22Rv1 (cell line): ENCODE measurements at regions not wholly inside any gene's neighbourhood (a gene's known extent, or its start where the extent isn't known, plus 50 kb on each side); places are given as distances from the start of the nearest gene placed in this dataset.
"Not testable (repeated sequence)": the region's sequence is repeated elsewhere in the genome, so short reads cannot be mapped to it uniquely, and the experiment has no call there.

Source experiments
- H3K27ac ChIP-seq: fragments of 450-650 bp; 2 replicates; pipeline ENCODE4 v1.5.1; 2017
- ZFX ChIP-seq: fragments of 450-650 bp; IDR thresholded peaks from 2 replicates; pipeline ENCODE4 v1.6.1; 2017; ENCODE audit warnings: antibody characterized with exemption, borderline replicate concordance
- TF ChIP-seq, protein P1 (sequence below): fragments of 450-650 bp; IDR thresholded peaks from 2 replicates; pipeline ENCODE4 v1.5.1; 2017; ENCODE audit warnings: mild to moderate bottlenecking

DNA sequence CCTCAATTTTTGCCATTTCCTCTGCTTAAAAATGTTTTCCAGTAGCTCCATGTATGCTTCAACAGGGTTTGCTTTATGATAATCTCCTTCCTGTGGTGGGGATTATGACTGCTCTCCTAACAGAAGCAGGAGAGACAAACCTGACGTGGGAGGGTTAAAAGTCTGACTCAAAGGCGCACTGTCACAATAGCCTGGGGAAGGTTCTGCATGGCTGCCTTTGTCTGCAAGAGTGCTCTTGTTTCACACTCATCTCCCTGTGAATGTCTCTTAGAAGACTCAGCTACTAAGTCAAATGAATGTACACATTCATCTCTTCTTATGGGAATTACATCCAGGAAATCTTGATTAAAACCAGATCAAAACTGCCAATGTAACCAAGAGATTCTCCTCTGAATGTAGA is 90.9 kb upstream of the MTAP start:
- TF ChIP-seq, protein P1, sequence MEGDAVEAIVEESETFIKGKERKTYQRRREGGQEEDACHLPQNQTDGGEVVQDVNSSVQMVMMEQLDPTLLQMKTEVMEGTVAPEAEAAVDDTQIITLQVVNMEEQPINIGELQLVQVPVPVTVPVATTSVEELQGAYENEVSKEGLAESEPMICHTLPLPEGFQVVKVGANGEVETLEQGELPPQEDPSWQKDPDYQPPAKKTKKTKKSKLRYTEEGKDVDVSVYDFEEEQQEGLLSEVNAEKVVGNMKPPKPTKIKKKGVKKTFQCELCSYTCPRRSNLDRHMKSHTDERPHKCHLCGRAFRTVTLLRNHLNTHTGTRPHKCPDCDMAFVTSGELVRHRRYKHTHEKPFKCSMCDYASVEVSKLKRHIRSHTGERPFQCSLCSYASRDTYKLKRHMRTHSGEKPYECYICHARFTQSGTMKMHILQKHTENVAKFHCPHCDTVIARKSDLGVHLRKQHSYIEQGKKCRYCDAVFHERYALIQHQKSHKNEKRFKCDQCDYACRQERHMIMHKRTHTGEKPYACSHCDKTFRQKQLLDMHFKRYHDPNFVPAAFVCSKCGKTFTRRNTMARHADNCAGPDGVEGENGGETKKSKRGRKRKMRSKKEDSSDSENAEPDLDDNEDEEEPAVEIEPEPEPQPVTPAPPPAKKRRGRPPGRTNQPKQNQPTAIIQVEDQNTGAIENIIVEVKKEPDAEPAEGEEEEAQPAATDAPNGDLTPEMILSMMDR = no peak
- no peak for TF ChIP-seq ZFX
- H3K27ac ChIP-seq = no peak overlapping the region

DNA sequence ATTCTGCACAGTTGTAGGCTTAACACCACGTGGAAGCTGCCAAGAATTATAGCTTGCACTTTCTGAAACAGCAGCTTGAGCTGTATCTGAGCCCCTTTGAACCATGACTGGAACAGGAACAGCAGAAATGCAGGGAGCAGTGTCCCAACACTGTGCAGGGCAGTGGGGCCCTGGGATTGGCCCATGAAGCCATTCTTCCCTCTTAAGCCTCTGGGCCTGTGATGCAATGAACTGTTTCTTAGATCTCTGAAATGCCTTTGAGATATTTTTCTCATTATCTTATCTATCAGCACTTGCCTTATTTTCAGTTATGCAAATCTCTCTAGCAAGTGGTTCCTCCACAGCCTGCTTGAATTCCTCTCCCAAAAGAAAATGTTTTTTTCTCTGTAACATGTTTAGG is 87.0 kb upstream of the MTAP start:
- no peak overlapping the region for H3K27ac ChIP-seq
- TF ChIP-seq ZFX = no peak
- TF ChIP-seq, protein P1 = no peak

DNA sequence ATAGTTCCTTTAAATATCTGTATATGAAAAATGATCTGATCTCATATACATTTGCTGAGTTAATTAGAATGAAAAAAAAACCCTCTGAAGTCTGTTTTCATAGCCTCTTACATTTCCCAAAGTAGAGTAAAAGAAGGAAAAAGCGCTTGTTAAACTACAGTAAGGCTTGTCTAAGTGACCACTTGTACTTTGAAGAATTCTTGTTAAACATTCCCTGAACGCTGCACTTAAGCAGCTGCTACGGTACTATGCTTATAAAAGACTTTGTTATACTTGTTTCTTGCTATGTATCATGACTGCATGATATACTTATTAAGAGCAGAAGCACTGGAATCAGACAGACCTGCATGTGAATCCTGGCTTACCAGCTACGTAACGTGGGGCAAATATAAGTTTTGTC is 81.7 kb upstream of the MTAP start:
- no peak overlapping the region for H3K27ac ChIP-seq
- TF ChIP-seq ZFX = no peak
- TF ChIP-seq, protein P1 = no peak

DNA sequence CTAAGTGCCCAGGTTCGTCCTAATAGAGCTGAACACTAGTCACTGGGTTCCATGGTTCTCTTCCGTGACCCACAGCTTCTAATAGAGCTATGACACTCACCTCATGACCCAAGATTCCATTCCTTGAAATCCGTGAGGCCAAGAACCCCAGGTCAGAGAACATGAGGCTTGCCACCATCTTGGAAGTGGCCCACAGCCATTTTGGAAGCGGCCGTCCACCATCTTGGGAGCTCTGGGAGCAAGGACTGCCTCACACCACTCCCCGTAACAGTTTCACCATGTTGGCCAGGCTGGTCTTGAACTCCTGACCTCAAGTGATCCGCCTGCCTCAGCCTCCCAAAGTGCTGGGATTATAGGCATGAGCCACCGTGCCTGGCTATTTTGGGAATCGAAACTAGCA is 75.0 kb upstream of the MTAP start:
- H3K27ac ChIP-seq = not testable (repeated sequence)

DNA sequence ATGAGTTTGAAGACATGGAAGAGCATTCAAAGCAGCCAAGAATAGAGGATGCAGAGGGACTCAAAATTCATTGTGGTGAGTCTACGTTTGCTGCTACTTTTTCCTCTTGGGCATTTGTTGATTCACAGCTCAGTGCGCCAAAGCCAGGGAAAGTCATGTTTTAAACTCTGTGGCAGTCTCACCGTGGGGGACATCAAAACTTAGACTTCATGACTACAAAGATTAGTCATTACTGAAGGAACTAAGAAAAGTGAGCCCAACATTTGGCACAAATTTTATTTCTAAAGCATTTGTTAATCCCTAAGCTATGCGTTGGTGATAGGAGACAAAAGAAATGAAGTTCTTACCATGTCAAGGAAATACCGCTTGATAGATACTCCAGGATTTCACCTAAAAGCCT is 73.7 kb upstream of the MTAP start:
- TF ChIP-seq, protein P1 = no peak
- no peak for TF ChIP-seq ZFX
- no peak overlapping the region for H3K27ac ChIP-seq

DNA sequence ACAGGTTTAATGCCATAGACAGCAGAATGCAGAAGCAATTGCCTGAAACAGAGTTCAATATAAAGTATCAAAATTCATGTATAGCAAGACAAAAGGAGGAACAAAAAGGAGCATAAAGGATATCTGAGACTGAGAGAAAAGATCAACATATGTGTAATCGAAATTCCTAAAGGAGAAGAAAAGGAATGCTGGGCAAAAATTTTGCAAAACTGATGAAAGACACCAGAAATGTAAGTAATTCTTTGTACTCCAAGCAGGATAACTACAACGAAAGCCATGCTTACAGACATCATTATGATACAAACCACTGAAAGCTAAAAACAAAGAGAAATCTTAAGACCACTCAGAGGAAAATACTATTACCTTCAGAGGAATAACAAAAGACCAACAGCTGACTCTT is 72.8 kb upstream of the MTAP start:
- TF ChIP-seq, protein P1 = no peak
- no peak for TF ChIP-seq ZFX
- H3K27ac ChIP-seq = no peak overlapping the region

DNA sequence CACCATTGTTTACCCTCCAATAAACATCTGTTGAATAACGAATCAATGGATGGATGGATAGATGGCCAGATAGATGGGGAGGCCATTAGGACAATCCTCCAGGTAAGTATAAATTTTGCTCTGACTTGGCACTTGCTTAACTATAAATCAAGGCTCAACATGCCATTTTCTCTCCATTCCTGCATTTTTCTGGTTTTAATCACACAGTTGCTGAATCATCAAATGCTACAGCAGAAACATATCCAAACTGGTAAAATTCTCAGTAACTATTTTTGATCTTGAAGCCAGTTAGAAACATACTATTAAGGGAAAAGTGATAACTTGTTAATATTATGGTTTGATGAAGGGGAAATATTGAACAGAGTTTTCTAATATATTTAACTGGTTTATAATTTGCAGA is 71.5 kb upstream of the MTAP start:
- TF ChIP-seq ZFX = no peak
- TF ChIP-seq, protein P1 = no peak

DNA sequence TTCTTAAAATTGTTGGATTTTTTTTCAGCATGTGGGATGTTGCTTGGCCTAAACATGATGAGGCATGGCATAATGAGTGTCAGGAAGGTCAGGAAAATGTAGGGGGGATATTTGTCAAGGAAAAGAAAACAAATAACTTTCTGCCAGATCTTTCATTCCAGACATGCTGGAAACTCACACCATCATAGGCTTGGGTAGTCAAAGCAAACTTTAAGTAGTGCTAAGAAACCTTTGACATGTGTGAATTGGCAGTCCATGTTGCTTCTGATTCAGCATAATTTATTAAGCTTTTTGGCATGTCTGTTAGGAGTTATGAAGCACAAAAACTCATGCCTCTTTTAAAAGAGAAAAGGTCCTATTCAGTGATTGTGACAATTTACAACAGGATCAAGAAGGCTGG is 61.3 kb upstream of the MTAP start:
- TF ChIP-seq, protein P1 = no peak
- no peak for TF ChIP-seq ZFX

More for the DNA sequence above, 71.5 kb upstream of the MTAP start:
- no peak overlapping the region for H3K27ac ChIP-seq

More for the DNA sequence above, 61.3 kb upstream of the MTAP start:
- H3K27ac ChIP-seq = no peak overlapping the region
